ENCODE measurements at regions not wholly inside any gene's neighbourhood (a gene's known extent, or its start where the extent isn't known, plus 50 kb on each side); places are given as distances from the start of the nearest gene placed in this dataset.

GRCh38 chr10:75347186-75347585 is 54.4 kb downstream of the ZNF503 start:
- no peak for FAIRE-seq

- no peak for FAIRE-seq
Measured at GRCh38 chr10:75345738-75346137, 55.8 kb downstream of the ZNF503 start.

- FAIRE-seq, result no peak
Measured at GRCh38 chr10:75344170-75344569, 57.4 kb downstream of the ZNF503 start.

GRCh38 chr10:75342397-75342796 is 59.2 kb downstream of the ZNF503 start:
- no peak for FAIRE-seq

GRCh38 chr10:75335983-75336382 is 65.6 kb downstream of the ZNF503 start:
- no peak for FAIRE-seq

GRCh38 chr10:75335191-75335590 is 66.4 kb downstream of the ZNF503 start:
- FAIRE-seq, result no peak

GRCh38 chr10:75334720-75335119 is 66.8 kb downstream of the ZNF503 start:
- FAIRE-seq, result no peak

GRCh38 chr10:75332081-75332480 is 69.5 kb downstream of the ZNF503 start:
- FAIRE-seq, result no peak

- no peak for FAIRE-seq
Measured at GRCh38 chr10:75331081-75331480, 70.5 kb downstream of the ZNF503 start.

- FAIRE-seq, result no peak
Measured at GRCh38 chr10:75329190-75329745, 72.3 kb downstream of the ZNF503 start.

- FAIRE-seq, result no peak
Measured at GRCh38 chr10:75326306-75326705, 75.3 kb downstream of the ZNF503 start.

- FAIRE-seq, result no peak
Measured at GRCh38 chr10:75319274-75319673, 82.3 kb downstream of the ZNF503 start.

GRCh38 chr10:75314570-75314969 is 78.8 kb upstream of the COMTD1 start:
- no peak for FAIRE-seq

GRCh38 chr10:75312440-75312839 is 76.7 kb upstream of the COMTD1 start:
- FAIRE-seq, result no peak

- no peak for FAIRE-seq
Measured at GRCh38 chr10:75305675-75306074, 69.9 kb upstream of the COMTD1 start.

GRCh38 chr10:75304741-75305390 is 69.1 kb upstream of the COMTD1 start:
- no peak for FAIRE-seq

- FAIRE-seq, result no peak
Measured at GRCh38 chr10:75304313-75304712, 68.6 kb upstream of the COMTD1 start.

- FAIRE-seq, result no peak
Measured at GRCh38 chr10:75303045-75303777, 67.5 kb upstream of the COMTD1 start.

GRCh38 chr10:75302029-75302428 is 66.3 kb upstream of the COMTD1 start:
- FAIRE-seq, result no peak

GRCh38 chr10:75297021-75297599 is 61.4 kb upstream of the COMTD1 start:
- no peak for FAIRE-seq

GRCh38 chr10:75295868-75296441 is 60.2 kb upstream of the COMTD1 start:
- no peak for FAIRE-seq

GRCh38 chr10:75294866-75295701 is 59.3 kb upstream of the COMTD1 start:
- peak; percentile 5 for FAIRE-seq

GRCh38 chr10:75294518-75294865 is 58.7 kb upstream of the COMTD1 start:
- FAIRE-seq, result no peak

All from TTC549 (cell line).